Kidney (tissue), 13 donors: ENCODE measurements at regions not wholly inside any gene's neighbourhood (a gene's known extent, or its start where the extent isn't known, plus 50 kb on each side); places are given as distances from the start of the nearest gene placed in this dataset.

ENCODE experiments used
- DNase-seq, 5 donors: peaks; one replicate each; pipeline ENCODE4 v3.0.0-alpha.2; 2013 to 2020
- FAIRE-seq: peaks from 2 replicates; lab custom pipeline; 2012; peaks lifted over from hg19 to GRCh38; lab: Jason Lieb, UNC
- H3K27ac ChIP-seq, 2 donors: one replicate each; pipeline ENCODE4 v1.7.0; 2013; ENCODE audit warnings: low read depth in 2 of 2, low read length in 2 of 2, inconsistent platforms in 1 of 2
- H3K27me3 ChIP-seq: one replicate; pipeline ENCODE4 v1.7.1; 2013; ENCODE audit warnings: low read length, inconsistent platforms; ENCODE audit not compliant: control insufficient read depth, insufficient read depth
- H3K36me3 ChIP-seq, 3 donors: one replicate each; pipeline versions ENCODE4 v1.7.0 to v1.7.1; 2013; ENCODE audit warnings: low read length in 3 of 3, control low read depth in 1 of 3, inconsistent platforms in 1 of 3; ENCODE audit not compliant: insufficient read depth in 3 of 3, control insufficient read depth in 2 of 3
- H3K4me1 ChIP-seq, 3 donors: one replicate each; pipeline versions ENCODE4 v1.7.0 to v1.7.1; 2013; ENCODE audit warnings: low read length in 3 of 3, inconsistent platforms in 1 of 3, low read depth in 1 of 3; ENCODE audit not compliant: control insufficient read depth in 2 of 3, insufficient read depth in 2 of 3
- H3K4me3 ChIP-seq, 3 donors: one replicate each; pipeline versions ENCODE4 v1.7.0 to v1.8.1; 2013; ENCODE audit warnings: low read length in 3 of 3, control low read depth in 1 of 3, inconsistent platforms in 1 of 3
- H3K9ac ChIP-seq, 3 donors: one replicate each; pipeline versions ENCODE4 v1.7.0 to v1.7.1; 2013; ENCODE audit warnings: low read length in 3 of 3, control low read depth in 1 of 3, inconsistent platforms in 1 of 3
- H3K9me3 ChIP-seq, 3 donors: one replicate each; pipeline versions ENCODE4 v1.7.0 to v1.7.1; 2013; ENCODE audit warnings: low read length in 3 of 3, control low read depth in 1 of 3, inconsistent platforms in 1 of 3; ENCODE audit not compliant: control insufficient read depth in 2 of 3, insufficient read depth in 1 of 3
- intact Hi-C: fragments of 100-400 bp; cut with DNase I; formaldehyde crosslinking; loops from one replicate; pipeline ENCODE4 v1.11.1; 2022
- TF ChIP-seq, protein P1 (sequence below): IDR thresholded peaks from 3 replicates; pipeline ENCODE4 v1.5.1; 2012; ENCODE audit warnings: mild to moderate bottlenecking, moderate library complexity, borderline replicate concordance; ENCODE audit not compliant: insufficient read depth; ENCODE audit errors: extremely low read depth
- donor health status: control.
- donor health status: control.
- donor health status: control.
- donor health status: control.
- donor health status: control.
- donor health status: DM: yes; HTN: yes; CAD: no.
- donor health status: Normal renal cell carcinoma (clear cell type).

DNA sequence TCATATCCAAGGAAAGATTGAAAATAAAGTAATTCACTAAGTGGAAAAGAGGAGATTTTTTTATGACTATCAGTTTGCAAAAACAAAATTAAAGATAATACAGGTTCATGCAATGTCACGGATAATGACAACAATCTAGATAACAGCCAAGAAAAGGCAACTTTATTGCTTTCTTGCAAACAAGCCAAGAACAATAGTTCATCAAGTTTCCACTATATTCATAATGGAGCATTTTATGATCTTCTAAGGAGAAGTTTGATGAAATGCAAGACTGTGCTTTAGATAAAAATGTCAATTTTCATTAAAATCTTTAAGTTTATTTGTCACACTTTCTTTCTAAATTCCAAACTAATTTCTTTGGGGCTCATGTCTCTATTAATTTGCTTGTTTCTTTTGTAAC is 53.9 kb upstream of the NRP1 start:
- no peaks in the 10 kb centered on the region for H3K9me3 ChIP-seq
- no peaks in the 10 kb centered on the region for H3K27me3 ChIP-seq
- no peaks in the 10 kb centered on the region for H3K36me3 ChIP-seq
- H3K4me3 ChIP-seq, result no peak overlapping the region
- no peaks in the 10 kb centered on the region for H3K4me1 ChIP-seq
- intact Hi-C loops, result no loop called here
- DNase-seq (peak in 2 of 5 donors; percentile 47 to 60), FAIRE-seq (no peak)
- H3K27ac ChIP-seq, result no peak overlapping the region
- no peak overlapping the region for H3K9ac ChIP-seq
- TF ChIP-seq, protein P1, sequence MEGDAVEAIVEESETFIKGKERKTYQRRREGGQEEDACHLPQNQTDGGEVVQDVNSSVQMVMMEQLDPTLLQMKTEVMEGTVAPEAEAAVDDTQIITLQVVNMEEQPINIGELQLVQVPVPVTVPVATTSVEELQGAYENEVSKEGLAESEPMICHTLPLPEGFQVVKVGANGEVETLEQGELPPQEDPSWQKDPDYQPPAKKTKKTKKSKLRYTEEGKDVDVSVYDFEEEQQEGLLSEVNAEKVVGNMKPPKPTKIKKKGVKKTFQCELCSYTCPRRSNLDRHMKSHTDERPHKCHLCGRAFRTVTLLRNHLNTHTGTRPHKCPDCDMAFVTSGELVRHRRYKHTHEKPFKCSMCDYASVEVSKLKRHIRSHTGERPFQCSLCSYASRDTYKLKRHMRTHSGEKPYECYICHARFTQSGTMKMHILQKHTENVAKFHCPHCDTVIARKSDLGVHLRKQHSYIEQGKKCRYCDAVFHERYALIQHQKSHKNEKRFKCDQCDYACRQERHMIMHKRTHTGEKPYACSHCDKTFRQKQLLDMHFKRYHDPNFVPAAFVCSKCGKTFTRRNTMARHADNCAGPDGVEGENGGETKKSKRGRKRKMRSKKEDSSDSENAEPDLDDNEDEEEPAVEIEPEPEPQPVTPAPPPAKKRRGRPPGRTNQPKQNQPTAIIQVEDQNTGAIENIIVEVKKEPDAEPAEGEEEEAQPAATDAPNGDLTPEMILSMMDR, result no peak

DNA sequence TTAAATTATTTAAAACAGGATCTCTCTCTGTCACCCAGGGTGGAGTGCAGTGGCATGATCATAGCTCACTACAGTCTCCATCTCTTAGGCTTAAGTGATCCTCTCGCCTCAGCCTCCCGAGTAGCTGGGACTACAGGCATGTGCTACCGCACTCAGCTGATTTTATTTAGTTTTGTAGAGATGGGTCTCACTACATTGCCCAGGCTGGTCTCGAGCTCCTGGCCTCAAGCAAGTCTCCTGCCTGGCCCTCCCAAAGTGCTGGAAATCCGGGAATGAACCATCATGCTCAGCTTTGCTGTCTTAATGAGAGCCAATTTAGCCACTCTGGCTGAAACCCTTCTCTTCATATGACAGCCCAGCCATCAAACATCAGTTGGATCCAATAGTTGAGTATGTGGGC is 53.3 kb upstream of the NRP1 start:
- DNase-seq, result no peak
- TF ChIP-seq, protein P1, result no peak
- no peaks in the 10 kb centered on the region for H3K36me3 ChIP-seq

DNA sequence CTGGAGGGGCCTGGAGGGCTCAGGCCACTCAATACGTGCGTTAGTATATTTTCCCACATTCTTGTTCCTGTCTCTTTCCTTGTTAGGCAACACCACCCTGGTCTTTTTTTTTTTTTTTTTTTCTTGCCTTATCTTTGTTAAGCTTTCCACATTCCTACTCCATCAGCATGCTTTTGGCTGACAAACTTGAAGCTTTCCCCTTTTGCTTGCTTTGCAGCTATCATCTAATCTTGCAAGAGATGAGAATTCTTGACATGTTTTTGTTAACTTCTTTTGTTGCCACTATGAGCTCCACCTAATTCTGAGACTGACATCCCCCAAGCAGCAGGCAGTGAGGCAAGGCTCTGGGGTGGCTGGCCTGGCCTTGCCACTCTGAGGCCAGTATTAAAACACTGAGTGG is 52.5 kb upstream of the NRP1 start:
- H3K36me3 ChIP-seq, result no peaks in the 10 kb centered on the region
- H3K4me3 ChIP-seq, result no peak overlapping the region
- no peak overlapping the region for H3K9ac ChIP-seq
- no peak for DNase-seq
- H3K27me3 ChIP-seq, result no peaks in the 10 kb centered on the region
- no peaks in the 10 kb centered on the region for H3K4me1 ChIP-seq
- TF ChIP-seq, protein P1, result no peak
- FAIRE-seq, result no peak
- H3K27ac ChIP-seq, result no peak overlapping the region
- H3K9me3 ChIP-seq, result no peaks in the 10 kb centered on the region
- intact Hi-C loops, result no loop called here

More for the DNA sequence above, 53.3 kb upstream of the NRP1 start:
- Histone ChIP-seq H3K4me1 (no peaks in the 10 kb centered on the region), H3K27me3 (no peaks in the 10 kb centered on the region), H3K9me3 (no peaks in the 10 kb centered on the region), H3K9ac (no peak overlapping the region), H3K4me3 (no peak overlapping the region), H3K27ac (no peak overlapping the region)
- FAIRE-seq, result no peak
- intact Hi-C loops, result no loop called here

DNA sequence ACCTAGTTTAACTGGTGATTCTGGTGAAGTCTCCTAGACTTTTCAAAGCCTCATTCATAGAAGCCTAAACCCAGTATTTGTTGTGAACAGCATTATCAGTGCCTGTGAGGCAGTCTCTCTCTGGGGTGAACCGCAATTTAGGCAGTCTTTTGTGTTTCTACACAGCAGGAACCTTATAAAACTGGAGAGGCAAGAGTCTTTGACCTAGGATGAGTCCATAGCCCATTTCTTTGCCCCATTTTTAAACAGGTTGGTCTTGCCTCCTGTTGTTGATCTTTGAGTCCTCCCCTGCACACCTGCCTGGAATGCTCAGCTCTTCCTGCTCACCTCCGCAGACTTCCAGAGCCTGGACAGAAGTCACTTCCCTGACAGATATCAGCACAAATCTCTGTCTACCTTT is 51.2 kb upstream of the NRP1 start:
- H3K27me3 ChIP-seq, result no peaks in the 10 kb centered on the region
- no peak overlapping the region for H3K9ac ChIP-seq
- no peak overlapping the region for H3K27ac ChIP-seq
- intact Hi-C loops, result no loop called here
- H3K9me3 ChIP-seq, result no peaks in the 10 kb centered on the region
- FAIRE-seq (no peak), DNase-seq (no peak)
- H3K4me1 ChIP-seq, result no peaks in the 10 kb centered on the region
- no peaks in the 10 kb centered on the region for H3K36me3 ChIP-seq
- TF ChIP-seq, protein P1, result no peak
- H3K4me3 ChIP-seq, result no peak overlapping the region
